Mesenchymal stem cell (in vitro differentiated cells and primary cell): ENCODE measurements at regions not wholly inside any gene's neighbourhood (a gene's known extent, or its start where the extent isn't known, plus 50 kb on each side); places are given as distances from the start of the nearest gene placed in this dataset.
A peak's percentile ranks its signal among the peaks of the same experiment; 100 is the strongest.

Experiments used
- DNase-seq: peaks from one replicate; pipeline ENCODE4 v3.0.0-alpha.2; 2013
- H2AFZ ChIP-seq: one replicate; pipeline ENCODE4 v1.6.1; 2013; ENCODE audit warnings: low read depth, mild to moderate bottlenecking, control low read depth, inconsistent platforms, low read length, moderate library complexity
- H2AK5ac ChIP-seq: 2 replicates; pipeline ENCODE4 v1.6.1; 2013; ENCODE audit warnings: low read length, moderate library complexity, mild to moderate bottlenecking, inconsistent platforms; ENCODE audit not compliant: severe bottlenecking
- H2BK120ac ChIP-seq: one replicate; pipeline ENCODE4 v1.6.1; 2013; ENCODE audit warnings: low read depth, mild to moderate bottlenecking, inconsistent platforms, low read length, moderate library complexity
- H2BK12ac ChIP-seq, 2 experiments: one replicate each; pipeline ENCODE4 v1.6.1; 2013; ENCODE audit warnings: inconsistent platforms in 2 of 2, low read length in 2 of 2, mild to moderate bottlenecking in 2 of 2, moderate library complexity in 2 of 2, control low read depth in 1 of 2
- H2BK15ac ChIP-seq: one replicate; pipeline ENCODE4 v1.6.1; 2013; ENCODE audit warnings: mild to moderate bottlenecking, low read depth, inconsistent platforms; ENCODE audit not compliant: poor library complexity, severe bottlenecking
- H2BK5ac ChIP-seq: 2 replicates; pipeline ENCODE4 v1.6.1; 2013; ENCODE audit warnings: low read depth, mild to moderate bottlenecking, low read length, control low read depth, inconsistent platforms; ENCODE audit not compliant: poor library complexity, severe bottlenecking
- H3K14ac ChIP-seq, 2 experiments: one replicate each; pipeline ENCODE4 v1.6.1; 2013; ENCODE audit warnings: inconsistent platforms in 2 of 2, low read length in 2 of 2, control low read depth in 1 of 2, mild to moderate bottlenecking in 1 of 2, moderate library complexity in 1 of 2
- H3K18ac ChIP-seq, 2 experiments: one replicate each; pipeline ENCODE4 v1.6.1; 2013; ENCODE audit warnings: inconsistent platforms in 2 of 2, low read length in 2 of 2, control low read depth in 1 of 2, low read depth in 1 of 2, mild to moderate bottlenecking in 1 of 2
- H3K23ac ChIP-seq, 2 experiments: one replicate each; pipeline ENCODE4 v1.6.1; 2013; ENCODE audit warnings: inconsistent platforms in 2 of 2, low read length in 2 of 2, mild to moderate bottlenecking in 2 of 2, moderate library complexity in 2 of 2, control low read depth in 1 of 2
- H3K27ac ChIP-seq: 2 replicates; pipeline ENCODE4 v1.5.1; 2013; ENCODE audit warnings: mild to moderate bottlenecking, moderate library complexity, low read length, control low read depth, inconsistent platforms; ENCODE audit not compliant: poor library complexity, severe bottlenecking
- H3K27me3 ChIP-seq, 2 experiments: 2 replicates each; pipeline versions ENCODE4 v1.6.1 to v1.7.0; 2013; ENCODE audit warnings: low read length in 2 of 2, mild to moderate bottlenecking in 2 of 2, moderate library complexity in 2 of 2, control low read depth in 1 of 2, inconsistent platforms in 1 of 2; ENCODE audit not compliant: control insufficient read depth in 1 of 2, insufficient read depth in 1 of 2
- H3K36me3 ChIP-seq, 2 experiments: 2 replicates each; pipeline versions ENCODE4 v1.6.1 to v1.7.0; 2013; ENCODE audit warnings: low read length in 2 of 2, control low read depth in 1 of 2, inconsistent platforms in 1 of 2, low read depth in 1 of 2, mild to moderate bottlenecking in 1 of 2; ENCODE audit not compliant: insufficient read depth in 2 of 2, control insufficient read depth in 1 of 2
- H3K4ac ChIP-seq, 2 experiments: one replicate each; pipeline ENCODE4 v1.6.1; 2013; ENCODE audit warnings: inconsistent platforms in 2 of 2, low read length in 2 of 2, mild to moderate bottlenecking in 2 of 2, moderate library complexity in 2 of 2, control low read depth in 1 of 2, low read depth in 1 of 2
- H3K4me1 ChIP-seq: 2 replicates; pipeline ENCODE4 v1.6.1; 2013; ENCODE audit warnings: low read depth, low read length, control low read depth; ENCODE audit not compliant: control insufficient read depth, insufficient read depth
- H3K4me2 ChIP-seq: 2 replicates; pipeline ENCODE4 v1.6.1; 2013; ENCODE audit warnings: low read length, mild to moderate bottlenecking, inconsistent platforms; ENCODE audit not compliant: poor library complexity, severe bottlenecking
- H3K4me3 ChIP-seq, 2 experiments: 2 replicates each; pipeline versions ENCODE4 v1.5.1 to v1.7.0; 2013; ENCODE audit warnings: low read length in 2 of 2, mild to moderate bottlenecking in 2 of 2, control low read depth in 1 of 2, low read depth in 1 of 2; ENCODE audit not compliant: insufficient read depth in 1 of 2
- H3K79me1 ChIP-seq: replicated peaks from 2 replicates; pipeline ENCODE4 v1.6.1; 2013; ENCODE audit warnings: mild to moderate bottlenecking, control low read depth, low read length, inconsistent platforms; ENCODE audit not compliant: poor library complexity, severe bottlenecking
- H3K9ac ChIP-seq: 2 replicates; pipeline ENCODE4 v1.7.0; 2013; ENCODE audit warnings: mild to moderate bottlenecking, low read length, moderate library complexity
- H3K9me3 ChIP-seq: 2 replicates; pipeline ENCODE4 v1.7.0; 2013; ENCODE audit warnings: mild to moderate bottlenecking, low read length; ENCODE audit not compliant: control insufficient read depth
- H4K8ac ChIP-seq: one replicate; pipeline ENCODE4 v1.6.1; 2013; ENCODE audit warnings: inconsistent platforms, mild to moderate bottlenecking, low read length, moderate library complexity
- H4K91ac ChIP-seq: one replicate; pipeline ENCODE4 v1.6.1; 2013; ENCODE audit warnings: mild to moderate bottlenecking, low read length, inconsistent platforms
- WGBS: methylation state at CpG from one replicate; pipeline ENCODE4 v1.1.7; 2013; ENCODE audit warnings: mixed read lengths; 5-methylcytosine and 5-hydroxymethylcytosine counted together

- DNase-seq = no peak
- H3K79me1 ChIP-seq = no peaks in the 10 kb centered on the region
- no peak overlapping the region for H2AFZ ChIP-seq
Measured at GRCh38 chr12:114974333-114974732, 290.4 kb upstream of the TBX3 start.

GRCh38 chr12:114968727-114969126, 284.8 kb upstream of the TBX3 start:
- Histone ChIP-seq H3K27me3 (no peaks in the 10 kb centered on the region), H3K36me3 (no peaks in the 10 kb centered on the region), H3K4me2 (no peak overlapping the region), H3K14ac (no peak overlapping the region), H2BK15ac (no peak overlapping the region), H3K9me3 (no peaks in the 10 kb centered on the region), H4K8ac (no peak overlapping the region), H2BK5ac (no peak overlapping the region), H2AK5ac (no peak overlapping the region), H2BK12ac (no peak overlapping the region), H2BK120ac (no peak overlapping the region), H3K4ac (no peak overlapping the region), H3K18ac (no peak overlapping the region), H3K79me1 (no peaks in the 10 kb centered on the region), H3K4me1 (no peaks in the 10 kb centered on the region), H3K9ac (no peak overlapping the region), H3K23ac (no peak overlapping the region), H4K91ac (no peak overlapping the region), H3K4me3 (no peak overlapping the region), H2AFZ (no peak overlapping the region), H3K27ac (no peak overlapping the region)
- whole genome bisulfite sequencing = 78% methylated on average over 4 of the region's 4 CpGs
- no peak for DNase-seq

More at GRCh38 chr12:114974333-114974732, 290.4 kb upstream of the TBX3 start:
- H3K27ac ChIP-seq = no peak overlapping the region
- H2BK5ac ChIP-seq = no peak overlapping the region
- no peaks in the 10 kb centered on the region for H3K27me3 ChIP-seq
- H2BK12ac ChIP-seq = no peak overlapping the region
- WGBS = 92% methylated on average over 2 of the region's 2 CpGs
- H3K4me2 ChIP-seq = no peak overlapping the region
- no peak overlapping the region for H3K9ac ChIP-seq
- H3K4me1 ChIP-seq = no peaks in the 10 kb centered on the region
- H3K36me3 ChIP-seq = no peaks in the 10 kb centered on the region
- H4K8ac ChIP-seq = no peak overlapping the region
- H3K18ac ChIP-seq = no peak overlapping the region
- H4K91ac ChIP-seq = no peak overlapping the region
- no peak overlapping the region for H3K23ac ChIP-seq
- H2BK120ac ChIP-seq = no peak overlapping the region
- no peak overlapping the region for H3K4me3 ChIP-seq
- H2BK15ac ChIP-seq = no peak overlapping the region
- H3K4ac ChIP-seq = no peak overlapping the region
- H3K9me3 ChIP-seq = no peaks in the 10 kb centered on the region
- H3K14ac ChIP-seq = no peak overlapping the region
- H2AK5ac ChIP-seq = no peak overlapping the region

GRCh38 chr12:114967151-114967550, 283.2 kb upstream of the TBX3 start:
- no peak overlapping the region for H2BK15ac ChIP-seq
- H4K91ac ChIP-seq = no peak overlapping the region
- H3K4me2 ChIP-seq = no peak overlapping the region
- no peak overlapping the region for H3K23ac ChIP-seq
- H3K4ac ChIP-seq = no peak overlapping the region
- H3K36me3 ChIP-seq = no peaks in the 10 kb centered on the region
- DNase-seq = no peak
- no peak overlapping the region for H2BK5ac ChIP-seq
- peak overlapping the region in 1 of 2 experiments; percentile 12 for H3K18ac ChIP-seq
- no peak overlapping the region for H3K27ac ChIP-seq
- no peak overlapping the region for H2AK5ac ChIP-seq
- no peak overlapping the region for H4K8ac ChIP-seq
- no peak overlapping the region for H2BK120ac ChIP-seq
- H2AFZ ChIP-seq = no peak overlapping the region
- no peaks in the 10 kb centered on the region for H3K27me3 ChIP-seq
- H3K4me3 ChIP-seq = no peak overlapping the region
- H2BK12ac ChIP-seq = no peak overlapping the region
- H3K9ac ChIP-seq = no peak overlapping the region
- H3K79me1 ChIP-seq = no peaks in the 10 kb centered on the region
- H3K9me3 ChIP-seq = no peaks in the 10 kb centered on the region
- H3K14ac ChIP-seq = no peak overlapping the region
- 97% methylated on average over 5 of the region's 5 CpGs for WGBS
- no peaks in the 10 kb centered on the region for H3K4me1 ChIP-seq

- H4K91ac ChIP-seq = no peak overlapping the region
- no peak for DNase-seq
Measured at GRCh38 chr12:114964841-114965240, 280.9 kb upstream of the TBX3 start.

More at GRCh38 chr12:114964841-114965240, 280.9 kb upstream of the TBX3 start:
- H2AFZ ChIP-seq = no peak overlapping the region
- H3K36me3 ChIP-seq = no peaks in the 10 kb centered on the region
- H3K79me1 ChIP-seq = no peaks in the 10 kb centered on the region
- no peak overlapping the region for H3K9ac ChIP-seq
- WGBS = no CpG with 5 or more reads among the region's 2 CpGs
- H2BK12ac ChIP-seq = peak overlapping the region in 1 of 2 experiments; percentile 31
- H3K14ac ChIP-seq = no peak overlapping the region
- H2AK5ac ChIP-seq = no peak overlapping the region
- H3K4ac ChIP-seq = no peak overlapping the region
- no peak overlapping the region for H3K4me2 ChIP-seq
- no peak overlapping the region for H2BK15ac ChIP-seq
- no peak overlapping the region for H3K4me3 ChIP-seq
- no peak overlapping the region for H3K18ac ChIP-seq
- no peak overlapping the region for H3K27ac ChIP-seq
- no peaks in the 10 kb centered on the region for H3K27me3 ChIP-seq
- no peaks in the 10 kb centered on the region for H3K9me3 ChIP-seq
- H4K8ac ChIP-seq = no peak overlapping the region
- H2BK120ac ChIP-seq = no peak overlapping the region
- no peak overlapping the region for H3K23ac ChIP-seq
- no peaks in the 10 kb centered on the region for H3K4me1 ChIP-seq
- no peak overlapping the region for H2BK5ac ChIP-seq
